ENCODE measurements at regions not wholly inside any gene's neighbourhood (a gene's known extent, or its start where the extent isn't known, plus 50 kb on each side); places are given as distances from the start of the nearest gene placed in this dataset.

DNA sequence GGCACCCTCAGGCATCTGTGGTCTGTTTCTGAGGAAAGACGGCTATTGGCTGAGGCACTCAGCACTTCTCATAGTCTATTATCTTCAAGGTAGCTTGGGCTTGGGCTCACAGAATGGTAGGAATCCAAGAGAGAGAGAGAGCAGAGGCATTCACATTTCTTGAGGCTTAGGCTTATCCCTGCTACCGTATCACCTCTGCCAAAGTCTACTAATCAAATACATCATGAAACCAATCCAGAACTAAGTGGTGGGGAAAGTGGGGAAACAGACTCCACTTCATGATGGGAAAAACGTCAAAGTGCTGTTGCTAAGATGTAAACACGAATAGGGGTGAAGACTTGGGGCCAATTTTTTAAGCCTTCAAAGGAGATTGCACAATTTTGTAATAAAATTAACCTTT lies 271.1 kb upstream of the SEMA3D start:
- TF ChIP-seq, protein P1, sequence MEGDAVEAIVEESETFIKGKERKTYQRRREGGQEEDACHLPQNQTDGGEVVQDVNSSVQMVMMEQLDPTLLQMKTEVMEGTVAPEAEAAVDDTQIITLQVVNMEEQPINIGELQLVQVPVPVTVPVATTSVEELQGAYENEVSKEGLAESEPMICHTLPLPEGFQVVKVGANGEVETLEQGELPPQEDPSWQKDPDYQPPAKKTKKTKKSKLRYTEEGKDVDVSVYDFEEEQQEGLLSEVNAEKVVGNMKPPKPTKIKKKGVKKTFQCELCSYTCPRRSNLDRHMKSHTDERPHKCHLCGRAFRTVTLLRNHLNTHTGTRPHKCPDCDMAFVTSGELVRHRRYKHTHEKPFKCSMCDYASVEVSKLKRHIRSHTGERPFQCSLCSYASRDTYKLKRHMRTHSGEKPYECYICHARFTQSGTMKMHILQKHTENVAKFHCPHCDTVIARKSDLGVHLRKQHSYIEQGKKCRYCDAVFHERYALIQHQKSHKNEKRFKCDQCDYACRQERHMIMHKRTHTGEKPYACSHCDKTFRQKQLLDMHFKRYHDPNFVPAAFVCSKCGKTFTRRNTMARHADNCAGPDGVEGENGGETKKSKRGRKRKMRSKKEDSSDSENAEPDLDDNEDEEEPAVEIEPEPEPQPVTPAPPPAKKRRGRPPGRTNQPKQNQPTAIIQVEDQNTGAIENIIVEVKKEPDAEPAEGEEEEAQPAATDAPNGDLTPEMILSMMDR (conservative IDR thresholded peaks at IDR 0.05): no peak
- H3K4me1 ChIP-seq (ENCODE audit: control insufficient read depth, insufficient read depth, low read length): no peaks in the 10 kb centered on the region
- H3K9me3 ChIP-seq (ENCODE audit: control insufficient read depth, low read length): no peaks in the 10 kb centered on the region
- no peaks in the 10 kb centered on the region for H3K4me1 Mint-ChIP-seq
- H3K36me3 ChIP-seq (ENCODE audit: control insufficient read depth, insufficient read depth, low read length): no peaks in the 10 kb centered on the region
- DNase-seq: no peak
- H3K9ac ChIP-seq (ENCODE audit: extremely low read depth, low read length, poor library complexity, severe bottlenecking): no peak overlapping the region
- H3K4me3 ChIP-seq (ENCODE audit: low read length): no peak overlapping the region
- H3K36me3 Mint-ChIP-seq (ENCODE audit: low read depth): no peaks in the 10 kb centered on the region
- H3K4me3 Mint-ChIP-seq: no peak overlapping the region
- no peak overlapping the region for H3K27ac Mint-ChIP-seq
- no peaks in the 10 kb centered on the region for H3K27me3 Mint-ChIP-seq (ENCODE audit: insufficient read depth)
- H3K27me3 ChIP-seq (ENCODE audit: control insufficient read depth, insufficient read depth, low read length, poor library complexity, severe bottlenecking): no peaks in the 10 kb centered on the region
- 82 to 90% methylated on average over 2 to 4 of the region's 4 CpGs for WGBS, 2 experiments (ENCODE audit: insufficient coverage in 1 of 2, insufficient read length in 1 of 2)
- no peak overlapping the region for H3K27ac ChIP-seq (ENCODE audit: low read depth, low read length)
- H3K9me3 Mint-ChIP-seq: no peaks in the 10 kb centered on the region

DNA sequence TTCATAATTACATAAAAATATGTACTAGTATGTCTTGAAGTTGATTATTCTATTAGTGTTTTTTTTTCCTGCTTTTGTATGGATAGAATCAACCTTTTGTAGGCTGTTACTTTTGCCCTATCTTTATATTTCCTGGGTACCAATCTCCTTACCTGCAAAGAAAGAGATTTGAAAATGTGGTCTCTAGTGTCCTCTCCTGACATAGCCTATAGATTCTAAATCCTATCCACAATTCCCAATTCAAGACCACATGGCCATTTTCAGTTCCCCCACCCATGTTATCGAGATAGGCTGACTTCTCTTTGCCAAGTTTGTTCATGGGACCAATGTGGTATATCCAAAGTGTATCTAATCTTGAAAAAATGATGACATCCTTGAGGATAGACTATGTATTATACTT lies 269.4 kb upstream of the SEMA3D start:
- H3K36me3 Mint-ChIP-seq (ENCODE audit: low read depth): no peaks in the 10 kb centered on the region
- H3K9me3 Mint-ChIP-seq: no peaks in the 10 kb centered on the region
- H3K27me3 Mint-ChIP-seq (ENCODE audit: insufficient read depth): no peaks in the 10 kb centered on the region
- 92% methylated on average over 1 of the region's 1 CpG; no CpG with 5 or more reads in 1 of the 2 experiments for WGBS, 2 experiments (ENCODE audit: insufficient coverage in 1 of 2, insufficient read length in 1 of 2)
- no peak for DNase-seq
- no peak overlapping the region for H3K27ac Mint-ChIP-seq
- no peaks in the 10 kb centered on the region for H3K27me3 ChIP-seq (ENCODE audit: control insufficient read depth, insufficient read depth, low read length, poor library complexity, severe bottlenecking)
- no peak overlapping the region for H3K27ac ChIP-seq (ENCODE audit: low read depth, low read length)
- no peaks in the 10 kb centered on the region for H3K4me1 ChIP-seq (ENCODE audit: control insufficient read depth, insufficient read depth, low read length)
- H3K9ac ChIP-seq (ENCODE audit: extremely low read depth, low read length, poor library complexity, severe bottlenecking): no peak overlapping the region
- H3K4me3 ChIP-seq (ENCODE audit: low read length): no peak overlapping the region
- TF ChIP-seq, protein P1 (conservative IDR thresholded peaks at IDR 0.05): peak; percentile 37
- H3K4me1 Mint-ChIP-seq: no peaks in the 10 kb centered on the region
- H3K9me3 ChIP-seq (ENCODE audit: control insufficient read depth, low read length): no peaks in the 10 kb centered on the region
- H3K4me3 Mint-ChIP-seq: no peak overlapping the region
- H3K36me3 ChIP-seq (ENCODE audit: control insufficient read depth, insufficient read depth, low read length): no peaks in the 10 kb centered on the region

DNA sequence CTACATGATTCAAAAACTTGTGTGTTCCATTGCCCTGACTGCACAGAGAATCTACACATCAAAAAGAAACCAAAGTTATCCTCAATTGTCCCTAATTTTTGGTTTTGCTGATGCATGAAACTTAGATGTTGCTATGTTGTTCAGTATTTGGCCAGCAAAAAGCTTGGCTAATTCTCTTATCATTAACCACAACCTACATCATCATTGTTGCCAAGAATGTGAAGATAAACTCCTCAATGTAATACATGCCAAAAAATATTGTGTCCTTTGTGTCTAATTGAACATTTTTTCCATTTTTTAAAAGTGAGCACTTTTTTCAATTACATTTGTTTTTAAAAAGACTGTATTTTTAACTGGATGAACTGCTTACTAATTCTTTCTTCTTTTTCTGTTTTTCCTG lies 268.0 kb upstream of the SEMA3D start:
- TF ChIP-seq, protein P1 (conservative IDR thresholded peaks at IDR 0.05): no peak
- H3K36me3 Mint-ChIP-seq (ENCODE audit: low read depth): no peaks in the 10 kb centered on the region

More for the DNA sequence above, 268.0 kb upstream of the SEMA3D start:
- H3K9me3 ChIP-seq (ENCODE audit: control insufficient read depth, low read length): no peaks in the 10 kb centered on the region
- Mint-ChIP-seq H3K27ac (no peak overlapping the region), H3K27me3 (ENCODE audit: insufficient read depth) (no peaks in the 10 kb centered on the region), H3K4me1 (no peaks in the 10 kb centered on the region), H3K9me3 (no peaks in the 10 kb centered on the region), H3K4me3 (no peak overlapping the region)
- no peak overlapping the region for H3K27ac ChIP-seq (ENCODE audit: low read depth, low read length)
- no peak overlapping the region for H3K9ac ChIP-seq (ENCODE audit: extremely low read depth, low read length, poor library complexity, severe bottlenecking)
- no peaks in the 10 kb centered on the region for H3K36me3 ChIP-seq (ENCODE audit: control insufficient read depth, insufficient read depth, low read length)
- no peak overlapping the region for H3K4me3 ChIP-seq (ENCODE audit: low read length)
- no peak for DNase-seq
- no peaks in the 10 kb centered on the region for H3K27me3 ChIP-seq (ENCODE audit: control insufficient read depth, insufficient read depth, low read length, poor library complexity, severe bottlenecking)
- no peaks in the 10 kb centered on the region for H3K4me1 ChIP-seq (ENCODE audit: control insufficient read depth, insufficient read depth, low read length)
